GM12865 (cell line): ENCODE measurements at regions not wholly inside any gene's neighbourhood (a gene's known extent, or its start where the extent isn't known, plus 50 kb on each side); places are given as distances from the start of the nearest gene placed in this dataset.

Experiments
- DNase-seq: peaks from one replicate; pipeline ENCODE4 v3.0.0; 2010; ENCODE audit warnings: low read depth
- H3K4me3 ChIP-seq: 2 replicates; pipeline ENCODE4 v1.5.1; 2011; ENCODE audit warnings: mild to moderate bottlenecking, low read depth, low read length, control low read depth
- TF ChIP-seq, protein P1 (sequence below): IDR thresholded peaks from 2 replicates; pipeline ENCODE4 v1.5.1; 2011; ENCODE audit warnings: low read length, control low read depth, low read depth, inconsistent platforms; ENCODE audit not compliant: insufficient read depth; ENCODE audit errors: missing control alignments

- no peak overlapping the region for H3K4me3 ChIP-seq
- TF ChIP-seq, protein P1, sequence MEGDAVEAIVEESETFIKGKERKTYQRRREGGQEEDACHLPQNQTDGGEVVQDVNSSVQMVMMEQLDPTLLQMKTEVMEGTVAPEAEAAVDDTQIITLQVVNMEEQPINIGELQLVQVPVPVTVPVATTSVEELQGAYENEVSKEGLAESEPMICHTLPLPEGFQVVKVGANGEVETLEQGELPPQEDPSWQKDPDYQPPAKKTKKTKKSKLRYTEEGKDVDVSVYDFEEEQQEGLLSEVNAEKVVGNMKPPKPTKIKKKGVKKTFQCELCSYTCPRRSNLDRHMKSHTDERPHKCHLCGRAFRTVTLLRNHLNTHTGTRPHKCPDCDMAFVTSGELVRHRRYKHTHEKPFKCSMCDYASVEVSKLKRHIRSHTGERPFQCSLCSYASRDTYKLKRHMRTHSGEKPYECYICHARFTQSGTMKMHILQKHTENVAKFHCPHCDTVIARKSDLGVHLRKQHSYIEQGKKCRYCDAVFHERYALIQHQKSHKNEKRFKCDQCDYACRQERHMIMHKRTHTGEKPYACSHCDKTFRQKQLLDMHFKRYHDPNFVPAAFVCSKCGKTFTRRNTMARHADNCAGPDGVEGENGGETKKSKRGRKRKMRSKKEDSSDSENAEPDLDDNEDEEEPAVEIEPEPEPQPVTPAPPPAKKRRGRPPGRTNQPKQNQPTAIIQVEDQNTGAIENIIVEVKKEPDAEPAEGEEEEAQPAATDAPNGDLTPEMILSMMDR: no peak
- DNase-seq: peak; percentile 7
These were observed 397.1 kb downstream of the KCNJ3 start for GRCh38 chr2:155095613-155096012.

DNA sequence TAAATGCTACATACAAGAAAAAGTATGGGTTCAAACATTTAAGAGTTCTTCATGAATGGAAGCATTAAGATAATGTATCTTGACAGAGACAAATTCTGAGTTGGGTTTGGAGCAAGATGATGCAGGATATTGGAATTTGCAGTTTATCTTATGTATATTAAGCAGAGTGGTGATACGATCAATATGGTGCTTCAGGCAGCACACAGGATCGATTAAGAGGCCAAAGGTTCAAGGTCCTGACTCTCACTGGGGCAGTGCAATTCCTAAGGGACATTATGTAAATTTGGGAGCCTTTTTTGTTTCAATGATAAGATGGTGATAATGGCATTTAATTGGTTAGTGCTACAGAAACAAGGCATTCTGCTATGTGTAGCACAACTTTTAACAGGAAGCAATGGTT lies 381.9 kb downstream of the KCNJ3 start:
- TF ChIP-seq, protein P1: no peak
- no peak overlapping the region for H3K4me3 ChIP-seq
- DNase-seq: no peak

DNA sequence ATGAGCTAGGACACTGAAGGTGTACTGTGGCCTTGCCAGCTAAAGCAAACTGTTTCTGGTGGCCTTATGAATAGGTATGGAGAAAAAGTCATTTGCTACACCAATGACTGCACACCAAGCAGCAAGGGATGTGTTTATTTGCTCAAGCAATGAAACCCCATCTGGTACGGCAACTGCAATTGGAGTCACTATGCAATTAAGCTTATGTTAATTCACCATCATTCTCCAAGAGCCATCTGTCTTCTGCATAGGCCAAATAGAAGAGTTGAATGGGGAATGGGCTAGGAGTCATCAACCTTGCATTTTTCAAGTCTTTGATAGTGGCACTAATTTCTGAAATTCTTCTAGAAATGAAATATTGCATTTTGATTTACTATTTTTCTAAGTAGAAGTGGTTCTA lies 372.0 kb downstream of the KCNJ3 start:
- H3K4me3 ChIP-seq: no peak overlapping the region
- DNase-seq: no peak
- TF ChIP-seq, protein P1: no peak

DNA sequence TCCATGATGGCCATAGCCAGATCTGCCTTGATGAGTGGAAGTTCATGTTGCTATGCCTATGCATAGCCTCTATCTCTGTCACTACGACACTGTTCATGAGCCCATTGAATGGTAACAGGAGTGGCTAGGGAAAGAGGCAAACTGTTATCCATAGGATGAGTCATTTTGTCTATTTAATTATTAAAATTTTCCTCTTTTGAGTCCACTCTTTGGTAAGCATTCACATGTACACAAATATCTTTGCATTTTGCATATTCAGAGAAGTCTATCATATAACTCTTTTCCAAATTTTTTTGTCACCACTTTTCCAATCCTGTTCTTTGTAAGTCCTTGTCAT lies 364.4 kb downstream of the KCNJ3 start:
- TF ChIP-seq, protein P1: no peak
- DNase-seq: no peak
- no peak overlapping the region for H3K4me3 ChIP-seq

DNA sequence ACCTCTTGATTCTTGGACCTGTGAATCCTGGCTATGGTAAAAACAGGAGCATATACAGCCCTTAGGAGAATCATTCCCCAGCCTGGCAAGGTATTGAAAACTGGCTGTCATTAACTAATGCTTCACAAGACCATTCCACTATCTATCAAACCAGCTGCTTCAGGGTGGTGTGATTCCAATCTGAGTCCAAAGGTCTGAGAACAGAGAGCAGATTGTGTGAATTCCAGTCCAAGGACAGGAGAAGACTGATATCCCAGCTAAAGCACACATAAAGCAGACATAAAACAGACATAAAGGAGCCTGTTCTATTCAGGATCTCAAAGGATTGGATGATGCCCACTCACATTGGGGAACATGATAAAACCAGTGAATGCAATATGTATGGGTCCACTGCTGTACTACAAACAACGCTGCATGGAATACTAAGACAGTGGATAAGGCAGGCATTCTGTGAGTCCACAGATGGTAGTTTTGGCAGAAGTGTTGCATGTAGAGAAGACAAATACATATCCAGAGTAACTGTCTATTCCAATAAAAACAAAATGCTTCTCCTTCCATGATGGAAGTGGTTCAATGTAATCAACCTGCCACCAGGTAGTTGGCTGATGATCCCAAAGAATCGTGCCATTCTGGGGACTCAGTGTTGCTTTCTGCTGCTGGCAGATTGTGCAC lies 363.9 kb downstream of the KCNJ3 start:
- no peak for DNase-seq
- H3K4me3 ChIP-seq: no peak overlapping the region
- TF ChIP-seq, protein P1: no peak

GRCh38 chr2:155060896-155061295 lies 362.4 kb downstream of the KCNJ3 start:
- TF ChIP-seq, protein P1: no peak
- no peak overlapping the region for H3K4me3 ChIP-seq
- no peak for DNase-seq

DNA sequence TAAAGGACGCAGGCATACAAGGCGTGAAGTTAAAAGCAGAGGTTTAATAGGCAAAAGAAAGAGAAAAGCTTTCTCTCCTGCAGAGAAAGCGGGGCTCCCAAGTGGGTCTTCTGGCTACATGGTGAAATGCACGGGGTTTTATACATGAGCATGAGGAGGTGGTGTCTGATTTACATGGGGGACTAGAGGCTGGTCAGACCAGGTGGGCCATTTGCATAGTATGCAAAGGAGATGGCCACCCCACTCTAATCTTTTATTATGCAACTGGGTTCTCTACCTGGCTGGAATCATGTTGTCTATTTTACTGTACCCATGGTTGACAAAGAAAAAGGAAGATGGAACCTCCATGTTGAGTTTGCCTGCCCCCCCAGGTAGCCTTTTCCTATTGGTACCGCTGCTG lies 356.2 kb downstream of the KCNJ3 start:
- no peak for DNase-seq
- H3K4me3 ChIP-seq: no peak overlapping the region
- TF ChIP-seq, protein P1: no peak
